Stimulated activated naive B cell treated with anti-CD40 and anti-IgM and Interleukin-4, amounts not matched to agents 10 μg/mL and 1 μg/mL and 100 μg/mL, for 72 hours (primary cell): ENCODE measurements at regions not wholly inside any gene's neighbourhood (a gene's known extent, or its start where the extent isn't known, plus 50 kb on each side); places are given as distances from the start of the nearest gene placed in this dataset.
A peak's percentile ranks its signal among the peaks of the same experiment; 100 is the strongest.

Experiments
- ATAC-seq, 2 donors: fragments of 150-1000 bp; cut with Tn5 transposase; replicated peaks; 2 replicates each; pipeline ENCODE4 v1.10.0; 2021; ENCODE audit warnings: moderate library complexity in 1 of 2
- DNase-seq: peaks from one replicate; pipeline ENCODE4 v3.0.0; 2021
- H3K27ac Mint-ChIP-seq: one replicate; pipeline ENCODE4 v1.8.0; 2022; ENCODE audit warnings: mild to moderate bottlenecking, mixed read lengths
- H3K27me3 Mint-ChIP-seq, 2 donors: one replicate each; pipeline ENCODE4 v1.8.0; 2022; ENCODE audit warnings: mixed read lengths in 2 of 2
- H3K36me3 Mint-ChIP-seq, 2 donors: one replicate each; pipeline ENCODE4 v1.8.0; 2022; ENCODE audit warnings: mixed read lengths in 2 of 2, mild to moderate bottlenecking in 1 of 2
- H3K4me1 Mint-ChIP-seq, 2 donors: one replicate each; pipeline ENCODE4 v1.8.0; 2022; ENCODE audit warnings: mixed read lengths in 2 of 2, mild to moderate bottlenecking in 1 of 2
- H3K4me3 Mint-ChIP-seq, 2 donors: one replicate each; pipeline ENCODE4 v1.8.0; 2022; ENCODE audit warnings: mild to moderate bottlenecking in 2 of 2, mixed read lengths in 2 of 2, moderate library complexity in 1 of 2
- H3K9me3 Mint-ChIP-seq, 2 donors: one replicate each; pipeline ENCODE4 v1.8.0; 2022; ENCODE audit warnings: mixed read lengths in 2 of 2, mild to moderate bottlenecking in 1 of 2

- ATAC-seq (no peak), DNase-seq (no peak)
- Mint-ChIP-seq H3K36me3 (no peaks in the 10 kb centered on the region), H3K27me3 (peaks cover 16 to 40% of the 10 kb centered on the region in 2 donors), H3K27ac (no peak overlapping the region), H3K9me3 (no peaks in the 10 kb centered on the region), H3K4me3 (no peak overlapping the region), H3K4me1 (peaks cover 2 to 18% of the 10 kb centered on the region in 2 donors)
Observed at GRCh38 chr20:62562831-62563230, 79.5 kb upstream of the SLCO4A1 start.

- no peak for ATAC-seq
- Mint-ChIP-seq H3K4me1 (peaks cover 2 to 18% of the 10 kb centered on the region in 2 donors), H3K4me3 (no peak overlapping the region), H3K36me3 (no peaks in the 10 kb centered on the region), H3K9me3 (no peaks in the 10 kb centered on the region), H3K27ac (no peak overlapping the region), H3K27me3 (peaks cover 22 to 40% of the 10 kb centered on the region in 2 donors)
- DNase-seq: no peak
Observed at GRCh38 chr20:62563561-62563960, 78.7 kb upstream of the SLCO4A1 start.

GRCh38 chr20:62564456-62565245 is 77.7 kb upstream of the SLCO4A1 start:
- DNase-seq (no peak), ATAC-seq (no peak)
- Mint-ChIP-seq H3K36me3 (no peaks in the 10 kb centered on the region), H3K27ac (peak overlapping the region; percentile 27), H3K9me3 (no peaks in the 10 kb centered on the region), H3K4me3 (no peak overlapping the region), H3K27me3 (peaks cover 28 to 43% of the 10 kb centered on the region in 2 donors), H3K4me1 (peaks cover 2 to 18% of the 10 kb centered on the region in 2 donors)

GRCh38 chr20:62566266-62566665 is 76.0 kb upstream of the SLCO4A1 start:
- Mint-ChIP-seq H3K27me3 (peaks cover 38 to 45% of the 10 kb centered on the region in 2 donors), H3K27ac (no peak overlapping the region), H3K9me3 (peaks cover 0 to 2% of the 10 kb centered on the region in 2 donors), H3K4me1 (peaks cover 6 to 11% of the 10 kb centered on the region in 2 donors), H3K4me3 (no peak overlapping the region), H3K36me3 (no peaks in the 10 kb centered on the region)
- ATAC-seq (no peak), DNase-seq (no peak)

GRCh38 chr20:62566771-62567170 is 75.5 kb upstream of the SLCO4A1 start:
- peaks cover 5 to 6% of the 10 kb centered on the region in 2 donors for H3K4me1 Mint-ChIP-seq
- DNase-seq (no peak), ATAC-seq (no peak)
- peaks cover 0 to 3% of the 10 kb centered on the region in 2 donors for H3K9me3 Mint-ChIP-seq
- no peaks in the 10 kb centered on the region for H3K36me3 Mint-ChIP-seq
- peaks cover 33 to 45% of the 10 kb centered on the region in 2 donors for H3K27me3 Mint-ChIP-seq
- H3K27ac Mint-ChIP-seq: no peak overlapping the region
- H3K4me3 Mint-ChIP-seq: no peak overlapping the region

GRCh38 chr20:62567246-62568044 is 74.9 kb upstream of the SLCO4A1 start:
- no peaks in the 10 kb centered on the region for H3K36me3 Mint-ChIP-seq
- peaks cover 0 to 6% of the 10 kb centered on the region in 2 donors for H3K9me3 Mint-ChIP-seq
- H3K4me3 Mint-ChIP-seq: no peak overlapping the region
- no peak overlapping the region for H3K27ac Mint-ChIP-seq
- no peak for DNase-seq
- H3K4me1 Mint-ChIP-seq: peaks cover 4 to 5% of the 10 kb centered on the region in 2 donors
- peaks cover 38 to 42% of the 10 kb centered on the region in 2 donors for H3K27me3 Mint-ChIP-seq
- no peak for ATAC-seq

GRCh38 chr20:62568045-62568389 is 74.3 kb upstream of the SLCO4A1 start:
- H3K27ac Mint-ChIP-seq: no peak overlapping the region
- DNase-seq: no peak
- peaks cover 39% of the 10 kb centered on the region in 2 donors for H3K27me3 Mint-ChIP-seq
- H3K4me3 Mint-ChIP-seq: no peak overlapping the region
- peaks cover 0 to 6% of the 10 kb centered on the region in 2 donors for H3K9me3 Mint-ChIP-seq
- ATAC-seq: no peak
- no peaks in the 10 kb centered on the region for H3K36me3 Mint-ChIP-seq
- H3K4me1 Mint-ChIP-seq: peaks cover 4 to 5% of the 10 kb centered on the region in 2 donors

- H3K4me3 Mint-ChIP-seq: no peak overlapping the region
- DNase-seq: no peak
- peaks cover 4 to 5% of the 10 kb centered on the region in 2 donors for H3K4me1 Mint-ChIP-seq
- no peaks in the 10 kb centered on the region for H3K36me3 Mint-ChIP-seq
- H3K9me3 Mint-ChIP-seq: peaks cover 0 to 6% of the 10 kb centered on the region in 2 donors
- no peak for ATAC-seq
- H3K27ac Mint-ChIP-seq: no peak overlapping the region
- H3K27me3 Mint-ChIP-seq: peaks cover 47 to 51% of the 10 kb centered on the region in 2 donors
Observed at GRCh38 chr20:62569615-62570014, 72.7 kb upstream of the SLCO4A1 start.

GRCh38 chr20:62570403-62570802 is 71.9 kb upstream of the SLCO4A1 start:
- H3K36me3 Mint-ChIP-seq: no peaks in the 10 kb centered on the region
- ATAC-seq (no peak), DNase-seq (no peak)
- peaks cover 0 to 6% of the 10 kb centered on the region in 2 donors for H3K9me3 Mint-ChIP-seq
- H3K27ac Mint-ChIP-seq: no peak overlapping the region
- H3K4me1 Mint-ChIP-seq: peaks cover 4 to 5% of the 10 kb centered on the region in 2 donors
- no peak overlapping the region for H3K4me3 Mint-ChIP-seq
- H3K27me3 Mint-ChIP-seq: peaks cover 55 to 57% of the 10 kb centered on the region in 2 donors

GRCh38 chr20:62570897-62571668 is 71.2 kb upstream of the SLCO4A1 start:
- H3K27me3 Mint-ChIP-seq: peaks cover 62 to 63% of the 10 kb centered on the region in 2 donors
- H3K4me3 Mint-ChIP-seq: no peak overlapping the region
- no peak overlapping the region for H3K27ac Mint-ChIP-seq
- peaks cover 0 to 6% of the 10 kb centered on the region in 2 donors for H3K9me3 Mint-ChIP-seq
- ATAC-seq: peak in 1 of 2 donors; percentile 18
- DNase-seq: no peak
- peaks cover 4 to 5% of the 10 kb centered on the region in 2 donors for H3K4me1 Mint-ChIP-seq
- H3K36me3 Mint-ChIP-seq: no peaks in the 10 kb centered on the region

GRCh38 chr20:62571669-62572344 is 70.5 kb upstream of the SLCO4A1 start:
- peaks cover 67% of the 10 kb centered on the region in 2 donors for H3K27me3 Mint-ChIP-seq

GRCh38 chr20:62572980-62573379 is 69.3 kb upstream of the SLCO4A1 start:
- no peak for ATAC-seq
- H3K27ac Mint-ChIP-seq: no peak overlapping the region
- no peaks in the 10 kb centered on the region for H3K36me3 Mint-ChIP-seq
- H3K27me3 Mint-ChIP-seq: peaks cover 69 to 70% of the 10 kb centered on the region in 2 donors
- peaks cover 0 to 6% of the 10 kb centered on the region in 2 donors for H3K9me3 Mint-ChIP-seq
- H3K4me3 Mint-ChIP-seq: no peak overlapping the region
- peaks cover 4 to 5% of the 10 kb centered on the region in 2 donors for H3K4me1 Mint-ChIP-seq
- no peak for DNase-seq

More at GRCh38 chr20:62571669-62572344, 70.5 kb upstream of the SLCO4A1 start:
- ATAC-seq: peak; percentile 46 to 48
- no peak overlapping the region for H3K4me3 Mint-ChIP-seq
- peaks cover 4 to 5% of the 10 kb centered on the region in 2 donors for H3K4me1 Mint-ChIP-seq
- no peak for DNase-seq
- peaks cover 0 to 6% of the 10 kb centered on the region in 2 donors for H3K9me3 Mint-ChIP-seq
- no peak overlapping the region for H3K27ac Mint-ChIP-seq
- H3K36me3 Mint-ChIP-seq: no peaks in the 10 kb centered on the region

GRCh38 chr20:62573817-62574216 is 68.5 kb upstream of the SLCO4A1 start:
- no peaks in the 10 kb centered on the region for H3K36me3 Mint-ChIP-seq
- no peak for ATAC-seq
- H3K27ac Mint-ChIP-seq: no peak overlapping the region
- H3K27me3 Mint-ChIP-seq: peaks cover 66 to 69% of the 10 kb centered on the region in 2 donors
- H3K4me3 Mint-ChIP-seq: no peak overlapping the region
- peaks cover 4 to 6% of the 10 kb centered on the region in 2 donors for H3K4me1 Mint-ChIP-seq
- no peak for DNase-seq
- H3K9me3 Mint-ChIP-seq: peaks cover 0 to 6% of the 10 kb centered on the region in 2 donors
